Body of pancreas (tissue), 4 donors: ENCODE measurements at regions not wholly inside any gene's neighbourhood (a gene's known extent, or its start where the extent isn't known, plus 50 kb on each side); places are given as distances from the start of the nearest gene placed in this dataset.

Experiments
- ATAC-seq: fragments of 150-250 bp; one replicate; pipeline ENCODE4 v1.9.1; 2016
- DNase-seq, 4 donors: peaks; one replicate each; pipeline ENCODE4 v3.0.0-alpha.2; 2019
- H3K27ac ChIP-seq, 4 donors: fragments of 200-600 bp; sonication (generic); 1 replicate in 3 of 4; 2 replicates in 1 of 4; pipeline versions ENCODE4 v1.5.1 to v1.6.1; 2016 to 2019; ENCODE audit warnings: mild to moderate bottlenecking in 1 of 4, mixed read lengths in 1 of 4, moderate library complexity in 1 of 4
- H3K27me3 ChIP-seq, 2 donors: fragments of 200-600 bp; sonication (generic); one replicate each; pipeline ENCODE4 v1.6.0; 2016; ENCODE audit warnings: mild to moderate bottlenecking in 1 of 2
- H3K36me3 ChIP-seq, 2 donors: fragments of 200-600 bp; sonication (generic); replicated peaks in 1 of 2; 2 replicates each; pipeline ENCODE4 v1.5.1; 2016; ENCODE audit warnings: low read depth in 2 of 2; ENCODE audit not compliant: insufficient read depth in 1 of 2
- H3K4me1 ChIP-seq: fragments of 200-600 bp; sonication (generic); one replicate; pipeline ENCODE4 v1.6.0; 2016
- H3K4me3 ChIP-seq, 2 donors: fragments of 200-600 bp; sonication (generic); 1 replicate in 1 of 2; 2 replicates in 1 of 2; pipeline ENCODE4 v1.5.1; 2016 to 2019
- H3K9me3 ChIP-seq, 3 donors: fragments of 200-600 bp; sonication (generic); 1 replicate in 2 of 3; 2 replicates in 1 of 3; pipeline ENCODE4 v1.5.1; 2016
- CTCF ChIP-seq, 7 experiments: fragments of 450-650 bp in 4 of 7; fragments of 200-600 bp in 3 of 7; sonication (generic) in 3 of 7; IDR thresholded peaks; one replicate each; pipeline ENCODE4 v1.5.1; 2016 to 2019; ENCODE audit warnings: antibody characterized with exemption in 7 of 7
- POLR2A ChIP-seq, 3 donors: fragments of 450-650 bp; IDR thresholded peaks; one replicate each; pipeline ENCODE4 v1.6.1; 2016; ENCODE audit warnings: antibody characterized with exemption in 3 of 3, mild to moderate bottlenecking in 2 of 3
- WGBS, 2 donors: methylation state at CpG; one replicate each; pipeline ENCODE4 v1.1.5; 2017; 5-methylcytosine and 5-hydroxymethylcytosine counted together
- intact Hi-C: fragments of 100-400 bp; cut with DNase I; formaldehyde crosslinking; loops from one replicate; pipeline ENCODE4 v1.15.1; 2023

GRCh38 chr3:124207873-124208485 is 216.1 kb upstream of the ROPN1 start:
- DNase-seq = no peak
- H3K36me3 ChIP-seq = no peaks in the 10 kb centered on the region
- H3K4me3 ChIP-seq = no peak overlapping the region
- H3K27ac ChIP-seq = no peak overlapping the region
- WGBS, 2 donors = 76 to 79% methylated on average over 5 of the region's 5 CpGs
- no peak for TF ChIP-seq CTCF (IDR thresholded peaks at IDR 0.05)
- no peak for TF ChIP-seq POLR2A (IDR thresholded peaks at IDR 0.05)
- no peaks in the 10 kb centered on the region for H3K27me3 ChIP-seq
- H3K9me3 ChIP-seq = no peaks in the 10 kb centered on the region
- H3K4me1 ChIP-seq = no peaks in the 10 kb centered on the region
- intact Hi-C loops = no loop called here
- ATAC-seq = no peak

- H3K9me3 ChIP-seq = no peaks in the 10 kb centered on the region
- no peaks in the 10 kb centered on the region for H3K4me1 ChIP-seq
- intact Hi-C loops = no loop called here
- H3K36me3 ChIP-seq = no peaks in the 10 kb centered on the region
- H3K27ac ChIP-seq = no peak overlapping the region
- TF ChIP-seq POLR2A (IDR thresholded peaks at IDR 0.05) (no peak), CTCF (IDR thresholded peaks at IDR 0.05) (no peak)
- H3K4me3 ChIP-seq = no peak overlapping the region
- WGBS, 2 donors = 93 to 94% methylated on average over 2 of the region's 2 CpGs
- DNase-seq (no peak), ATAC-seq (no peak)
- H3K27me3 ChIP-seq = no peaks in the 10 kb centered on the region
Observed at GRCh38 chr3:124209426-124209825, 217.5 kb upstream of the ROPN1 start.

- intact Hi-C loops = no loop called here
- no peaks in the 10 kb centered on the region for H3K9me3 ChIP-seq
- H3K4me3 ChIP-seq = no peak overlapping the region
- DNase-seq (no peak), ATAC-seq (no peak)
- H3K36me3 ChIP-seq = no peaks in the 10 kb centered on the region
- H3K27ac ChIP-seq = no peak overlapping the region
- TF ChIP-seq CTCF (IDR thresholded peaks at IDR 0.05) (no peak), POLR2A (IDR thresholded peaks at IDR 0.05) (no peak)
- no peaks in the 10 kb centered on the region for H3K27me3 ChIP-seq
- no peaks in the 10 kb centered on the region for H3K4me1 ChIP-seq
Observed at GRCh38 chr3:124210899-124211298, 219.0 kb upstream of the ROPN1 start.

- H3K4me1 ChIP-seq = no peaks in the 10 kb centered on the region
- no peak overlapping the region for H3K4me3 ChIP-seq
- H3K27ac ChIP-seq = no peak overlapping the region
- ATAC-seq (no peak), DNase-seq (no peak)
- TF ChIP-seq POLR2A (IDR thresholded peaks at IDR 0.05) = no peak
- TF ChIP-seq CTCF (IDR thresholded peaks at IDR 0.05) = no peak
- no peaks in the 10 kb centered on the region for H3K27me3 ChIP-seq
- H3K9me3 ChIP-seq = no peaks in the 10 kb centered on the region
- intact Hi-C loops = no loop called here
- no peaks in the 10 kb centered on the region for H3K36me3 ChIP-seq
Observed at GRCh38 chr3:124213641-124214040, 221.7 kb upstream of the ROPN1 start.

GRCh38 chr3:124217542-124217941 is 225.6 kb upstream of the ROPN1 start:
- Histone ChIP-seq H3K4me3 (no peak overlapping the region), H3K9me3 (no peaks in the 10 kb centered on the region), H3K4me1 (no peaks in the 10 kb centered on the region), H3K36me3 (no peaks in the 10 kb centered on the region), H3K27ac (no peak overlapping the region), H3K27me3 (no peaks in the 10 kb centered on the region)
- TF ChIP-seq CTCF (IDR thresholded peaks at IDR 0.05) (no peak), POLR2A (IDR thresholded peaks at IDR 0.05) (no peak)
- 6 to 7% methylated on average over 3 of the region's 3 CpGs for WGBS, 2 donors
- DNase-seq = peak; percentile 40 to 65 (median 54)
- intact Hi-C loops = no loop called here
- no peak for ATAC-seq
